ENCODE measurements at regions not wholly inside any gene's neighbourhood (a gene's known extent, or its start where the extent isn't known, plus 50 kb on each side); places are given as distances from the start of the nearest gene placed in this dataset.

- TF ChIP-seq, protein P1, sequence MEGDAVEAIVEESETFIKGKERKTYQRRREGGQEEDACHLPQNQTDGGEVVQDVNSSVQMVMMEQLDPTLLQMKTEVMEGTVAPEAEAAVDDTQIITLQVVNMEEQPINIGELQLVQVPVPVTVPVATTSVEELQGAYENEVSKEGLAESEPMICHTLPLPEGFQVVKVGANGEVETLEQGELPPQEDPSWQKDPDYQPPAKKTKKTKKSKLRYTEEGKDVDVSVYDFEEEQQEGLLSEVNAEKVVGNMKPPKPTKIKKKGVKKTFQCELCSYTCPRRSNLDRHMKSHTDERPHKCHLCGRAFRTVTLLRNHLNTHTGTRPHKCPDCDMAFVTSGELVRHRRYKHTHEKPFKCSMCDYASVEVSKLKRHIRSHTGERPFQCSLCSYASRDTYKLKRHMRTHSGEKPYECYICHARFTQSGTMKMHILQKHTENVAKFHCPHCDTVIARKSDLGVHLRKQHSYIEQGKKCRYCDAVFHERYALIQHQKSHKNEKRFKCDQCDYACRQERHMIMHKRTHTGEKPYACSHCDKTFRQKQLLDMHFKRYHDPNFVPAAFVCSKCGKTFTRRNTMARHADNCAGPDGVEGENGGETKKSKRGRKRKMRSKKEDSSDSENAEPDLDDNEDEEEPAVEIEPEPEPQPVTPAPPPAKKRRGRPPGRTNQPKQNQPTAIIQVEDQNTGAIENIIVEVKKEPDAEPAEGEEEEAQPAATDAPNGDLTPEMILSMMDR (IDR thresholded peaks at IDR 0.05), result no peak
- no peak for TF ChIP-seq EZH2 (IDR thresholded peaks at IDR 0.05; ENCODE audit: borderline replicate concordance, insufficient read depth, low read depth, low read length, poor library complexity, severe bottlenecking)
These were observed 383.8 kb downstream of the DLEU7 start for GRCh38 chr13:50459658-50460057.
